GM12892 (cell line): ENCODE measurements at regions not wholly inside any gene's neighbourhood (a gene's known extent, or its start where the extent isn't known, plus 50 kb on each side); places are given as distances from the start of the nearest gene placed in this dataset.

ENCODE experiments used
- DNase-seq: peaks from one replicate; pipeline ENCODE4 v3.0.0; 2011; ENCODE audit not compliant: insufficient read length
- FAIRE-seq: peaks from 2 replicates; lab custom pipeline; 2011; peaks lifted over from hg19 to GRCh38; lab: Jason Lieb, UNC
- POLR2A ChIP-seq: IDR thresholded peaks from 2 replicates; pipeline ENCODE4 v1.6.1; 2011; ENCODE audit warnings: low read depth, low read length, control low read depth
- POLR2AphosphoS5 ChIP-seq: IDR thresholded peaks from 2 replicates; pipeline ENCODE4 v1.6.1; 2011; ENCODE audit warnings: low read depth, low read length, control low read depth
- TAF1 ChIP-seq: IDR thresholded peaks from 2 replicates; pipeline ENCODE4 v1.6.1; 2011; ENCODE audit warnings: low read depth, mild to moderate bottlenecking, control low read depth, low read length, borderline replicate concordance

DNA sequence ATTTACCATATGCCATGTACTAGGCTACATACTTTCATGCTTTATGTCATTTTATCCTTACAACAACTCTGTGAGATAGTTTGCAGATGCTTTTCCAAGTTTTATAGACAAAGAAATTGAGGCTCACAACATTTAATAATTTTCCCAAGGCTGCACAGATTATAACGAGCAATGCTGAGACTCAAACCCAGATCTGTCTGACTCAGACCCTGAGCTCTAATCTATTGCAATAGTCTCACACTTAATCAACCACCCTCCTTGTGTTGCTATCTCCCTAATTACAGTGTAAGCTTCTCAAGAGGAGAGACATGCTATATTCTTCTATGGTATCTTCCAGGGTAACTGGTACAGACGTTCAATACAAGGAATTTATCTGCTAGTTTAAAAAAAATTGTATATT lies 247.6 kb downstream of the WDR11 start:
- DNase-seq (no peak), FAIRE-seq (no peak)
- no peak for TF ChIP-seq TAF1
- TF ChIP-seq POLR2A = no peak
- no peak for TF ChIP-seq POLR2AphosphoS5

DNA sequence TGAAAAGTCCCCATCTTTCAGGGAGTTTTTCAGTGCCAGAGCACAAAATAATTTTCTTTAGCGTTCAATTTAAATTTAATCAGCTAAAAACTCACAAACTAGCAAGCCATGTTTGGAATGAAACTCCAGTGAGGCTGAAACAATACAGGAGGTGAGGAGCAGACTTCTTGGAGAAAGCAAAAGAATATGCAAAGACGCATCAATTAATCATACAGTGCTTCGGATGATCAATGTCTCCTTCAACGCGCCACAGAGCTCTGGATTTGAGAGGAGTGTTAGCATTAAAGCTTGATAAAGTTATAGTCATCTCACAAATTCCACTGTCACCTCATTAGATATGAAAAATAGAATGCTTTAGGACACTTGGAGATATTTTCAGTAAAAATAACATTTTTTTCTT lies 248.0 kb downstream of the WDR11 start:
- DNase-seq = no peak
- TF ChIP-seq POLR2AphosphoS5 = no peak
- no peak for FAIRE-seq

DNA sequence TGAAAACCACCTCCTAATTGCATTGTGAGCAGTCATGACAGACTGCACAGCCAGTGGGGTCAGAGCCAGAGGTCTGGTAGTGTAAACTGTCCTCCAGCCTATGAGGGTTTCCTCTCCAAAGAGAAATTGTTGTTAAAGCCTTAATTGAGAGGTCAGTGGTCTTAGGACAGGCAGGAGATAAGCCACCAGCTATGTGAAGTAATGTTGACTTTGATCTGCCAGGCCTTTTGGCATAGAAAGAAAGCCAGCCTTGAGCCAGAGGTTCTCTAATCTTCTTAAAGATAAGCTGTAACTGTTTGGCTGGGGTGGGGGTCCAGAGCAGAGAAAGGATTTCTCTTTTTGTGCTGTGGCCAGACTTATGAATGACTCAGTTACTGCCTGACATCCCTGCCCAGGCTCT lies 248.4 kb downstream of the WDR11 start:
- FAIRE-seq = no peak
- DNase-seq = no peak
- TF ChIP-seq TAF1 (no peak), POLR2AphosphoS5 (no peak), POLR2A (no peak)

DNA sequence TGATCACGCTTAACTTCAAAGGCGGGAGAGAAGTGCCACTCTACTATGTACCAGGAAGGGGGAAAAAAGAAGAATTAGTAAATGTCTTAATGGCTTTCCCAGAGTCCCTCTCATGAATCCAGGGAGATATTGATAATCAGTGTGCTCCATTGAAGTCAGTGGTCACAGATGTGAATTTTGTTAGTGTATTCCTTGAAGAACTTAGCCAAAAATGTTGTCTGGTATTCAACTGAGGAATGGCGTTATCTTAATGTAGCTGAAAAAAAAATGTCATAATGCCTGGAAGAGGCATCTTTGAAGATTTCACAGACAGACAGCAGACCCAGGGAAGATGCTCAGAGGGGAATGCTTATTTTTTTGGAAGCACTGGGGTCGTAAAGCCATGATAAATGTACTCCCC lies 250.4 kb downstream of the WDR11 start:
- TF ChIP-seq TAF1 (no peak), POLR2A (no peak), POLR2AphosphoS5 (no peak)
- DNase-seq (no peak), FAIRE-seq (no peak)

DNA sequence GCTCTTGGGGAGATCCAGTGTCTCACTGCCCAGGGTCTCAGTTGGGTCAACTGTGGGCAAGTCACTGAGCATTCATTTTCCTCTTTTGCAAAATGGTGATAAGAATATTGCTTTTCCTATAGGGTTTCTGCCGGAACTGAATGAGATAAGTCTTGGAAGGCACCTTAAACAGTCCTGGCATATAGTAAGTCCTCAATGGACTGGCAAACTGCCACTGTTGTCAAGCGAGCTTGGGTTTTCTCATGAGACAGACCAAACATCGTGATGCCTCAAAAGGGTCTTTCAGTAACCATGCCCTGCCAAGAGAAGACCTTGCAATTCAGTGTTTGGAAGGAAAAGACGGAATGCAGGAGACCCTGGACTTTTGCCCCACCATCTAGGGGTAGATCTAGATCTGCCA lies 251.5 kb downstream of the WDR11 start:
- no peak for DNase-seq
- no peak for TF ChIP-seq POLR2A
- no peak for TF ChIP-seq TAF1
- no peak for TF ChIP-seq POLR2AphosphoS5
- FAIRE-seq = no peak

DNA sequence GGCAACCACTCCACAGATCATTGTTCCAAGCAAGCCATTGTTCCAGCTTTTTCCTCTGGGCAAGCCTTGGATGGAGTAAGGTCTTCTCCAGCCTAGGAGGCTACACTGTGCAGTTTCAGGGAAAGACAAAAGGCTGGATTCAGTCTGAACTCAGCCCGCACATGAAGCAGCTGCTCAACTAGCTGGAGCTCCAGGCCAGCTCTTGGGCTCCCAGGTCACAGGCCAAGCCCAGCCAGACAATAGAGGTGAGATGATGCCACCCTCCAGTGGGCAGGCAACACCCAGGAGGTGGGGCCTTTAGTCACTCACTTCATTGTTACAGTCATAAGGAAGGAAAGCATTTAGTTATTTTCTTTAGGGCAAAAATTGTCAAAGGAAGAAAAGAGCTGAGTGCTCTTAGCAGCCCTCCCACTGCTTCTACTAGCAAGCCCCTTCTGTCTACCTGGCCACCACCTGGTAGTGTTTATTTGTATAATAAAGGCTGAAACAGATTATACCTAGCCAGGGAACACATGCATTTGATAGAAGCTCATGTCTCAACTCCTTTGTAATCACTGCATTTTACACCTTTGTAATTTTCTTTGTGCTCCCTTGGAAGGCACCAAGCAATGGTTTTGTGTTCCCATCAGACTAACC lies 253.4 kb downstream of the WDR11 start:
- FAIRE-seq (no peak), DNase-seq (no peak)
- TF ChIP-seq TAF1 = no peak
- TF ChIP-seq POLR2AphosphoS5 = no peak
- TF ChIP-seq POLR2A = no peak

DNA sequence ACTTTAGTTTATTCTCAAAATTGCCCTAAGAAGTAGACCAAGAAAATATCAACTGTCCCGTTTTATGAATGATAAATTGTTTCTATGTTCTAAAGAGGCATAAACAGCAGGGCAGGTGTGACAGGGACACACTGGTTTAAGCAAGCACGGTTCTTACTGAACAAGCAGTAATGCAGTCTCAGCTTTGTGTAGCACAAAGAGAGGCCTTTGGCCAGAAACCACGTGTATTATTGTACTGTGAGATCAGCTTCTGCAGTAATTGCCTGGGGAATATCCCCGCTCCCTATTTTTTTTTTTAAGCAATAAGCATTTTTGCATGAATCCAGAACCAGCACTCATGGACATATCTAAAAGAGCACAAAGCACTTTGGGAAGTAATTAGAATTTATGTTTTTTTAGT lies 255.4 kb downstream of the WDR11 start:
- no peak for DNase-seq
- no peak for FAIRE-seq
- TF ChIP-seq TAF1 (no peak), POLR2AphosphoS5 (no peak)

DNA sequence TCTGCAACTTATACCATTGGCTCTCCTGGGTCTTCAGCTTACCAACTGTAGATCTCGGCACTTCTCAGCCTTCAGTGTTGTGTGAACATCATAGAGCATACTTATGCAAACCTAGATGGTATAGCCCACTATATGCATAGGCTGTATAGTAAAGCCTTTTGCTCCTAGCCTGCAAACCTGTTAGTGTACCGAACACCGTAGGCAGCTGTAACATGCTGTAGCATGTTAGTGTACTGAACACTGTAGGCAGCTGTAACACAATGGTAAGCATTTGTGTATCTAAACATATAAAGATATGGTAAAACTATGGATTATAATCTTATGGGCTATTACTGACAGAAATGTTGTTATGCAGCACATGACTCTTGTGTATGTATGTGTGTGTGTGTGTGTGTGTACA lies 256.9 kb downstream of the WDR11 start:
- DNase-seq = no peak
- no peak for TF ChIP-seq TAF1
- TF ChIP-seq POLR2AphosphoS5 = no peak
- no peak for TF ChIP-seq POLR2A
- no peak for FAIRE-seq

DNA sequence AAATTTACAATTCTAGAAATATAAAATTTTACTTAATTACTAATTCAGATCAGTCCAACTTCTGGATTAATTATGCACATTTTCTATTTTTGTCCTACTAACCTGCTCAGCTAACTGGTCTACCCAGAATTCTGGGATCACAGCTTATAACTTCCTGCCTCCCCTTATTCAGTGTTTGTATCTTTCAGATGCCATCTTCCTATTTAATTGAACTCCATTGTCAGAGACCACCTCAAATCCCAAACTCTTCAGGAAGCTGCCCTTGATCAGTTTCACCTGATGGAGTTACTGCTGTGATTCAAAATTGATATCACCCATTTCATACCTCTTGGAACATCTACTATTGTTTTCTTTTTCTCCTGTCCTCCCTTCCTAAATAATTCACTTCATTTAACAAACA lies 259.2 kb downstream of the WDR11 start:
- TF ChIP-seq POLR2A (no peak), TAF1 (no peak), POLR2AphosphoS5 (no peak)
- no peak for FAIRE-seq
- no peak for DNase-seq

DNA sequence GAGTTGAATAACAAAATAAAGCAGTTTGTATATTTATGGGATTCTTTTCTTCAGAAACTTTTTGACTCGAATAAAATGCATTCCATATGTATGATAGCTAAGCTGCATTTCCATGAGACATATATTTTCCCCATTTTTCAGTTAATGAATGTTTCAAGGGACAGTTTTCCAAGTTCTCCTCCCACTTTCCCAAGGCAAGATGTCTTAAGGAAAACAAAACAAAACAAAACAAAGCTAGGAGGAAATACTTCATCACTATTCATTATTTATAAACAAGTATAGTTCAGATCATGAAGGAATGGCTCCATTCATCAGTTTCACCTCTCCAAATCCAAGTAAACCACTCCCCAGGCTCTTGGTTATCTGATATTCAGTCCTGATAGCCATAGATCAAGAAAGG lies 261.0 kb downstream of the WDR11 start:
- no peak for DNase-seq
- no peak for TF ChIP-seq TAF1
- TF ChIP-seq POLR2AphosphoS5 = no peak
- FAIRE-seq = no peak

DNA sequence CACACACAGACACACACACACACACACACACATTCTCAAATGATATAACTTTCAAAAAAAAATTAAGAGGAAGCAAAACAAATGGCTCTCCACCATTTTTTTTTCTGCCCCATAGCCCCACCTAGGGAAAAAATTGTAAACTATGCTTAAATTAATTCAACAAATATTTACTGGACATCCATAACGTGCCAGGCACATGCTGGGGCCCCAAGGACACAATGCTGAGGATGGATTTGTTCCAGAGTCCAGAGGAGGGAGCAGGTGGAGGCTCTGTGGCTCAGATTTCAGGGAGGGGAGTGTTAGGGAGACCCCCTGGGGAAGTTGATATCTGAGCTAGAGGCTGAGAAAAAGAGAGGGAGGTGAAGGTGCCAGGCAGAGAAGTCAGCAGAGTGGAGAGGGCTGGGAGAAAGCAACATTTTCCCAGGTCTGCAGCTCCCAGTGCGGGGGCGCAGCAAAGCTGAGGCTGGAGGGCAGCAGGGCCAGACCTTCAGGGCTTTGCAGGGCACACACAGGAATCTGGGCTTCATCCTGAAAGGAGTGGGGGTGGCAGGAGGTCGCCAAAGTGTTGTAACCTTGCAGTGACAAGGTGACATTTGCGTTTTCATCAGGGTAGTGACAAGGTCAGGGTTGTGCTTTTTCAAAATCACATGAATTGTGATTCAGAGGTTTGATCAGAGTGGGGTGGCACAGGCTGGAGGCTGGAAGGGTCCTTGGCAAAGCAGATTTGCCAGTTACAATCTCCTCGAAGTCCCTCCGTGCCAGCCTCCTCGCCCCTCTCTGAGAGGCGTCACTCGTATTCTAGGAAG lies 261.6 kb downstream of the WDR11 start:
- no peak for FAIRE-seq
- TF ChIP-seq TAF1 (no peak), POLR2A (no peak), POLR2AphosphoS5 (no peak)
- no peak for DNase-seq

DNA sequence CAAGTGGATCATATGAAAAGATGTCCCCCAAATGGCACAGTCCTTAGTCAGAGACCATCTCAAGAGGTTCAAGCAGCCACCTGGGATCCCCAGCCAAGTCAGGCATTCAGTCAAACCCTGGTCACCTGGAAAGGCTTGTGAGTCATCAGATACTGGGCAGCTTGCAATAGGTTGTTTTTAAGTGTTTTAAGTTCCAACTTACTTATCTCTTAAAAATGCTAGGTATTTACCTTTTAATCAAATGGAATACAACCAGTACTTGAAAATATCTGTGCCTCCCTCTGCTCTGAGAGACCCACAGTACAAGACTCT lies 262.2 kb downstream of the WDR11 start:
- no peak for TF ChIP-seq TAF1
- TF ChIP-seq POLR2AphosphoS5 = no peak
- no peak for TF ChIP-seq POLR2A
- DNase-seq (no peak), FAIRE-seq (no peak)

DNA sequence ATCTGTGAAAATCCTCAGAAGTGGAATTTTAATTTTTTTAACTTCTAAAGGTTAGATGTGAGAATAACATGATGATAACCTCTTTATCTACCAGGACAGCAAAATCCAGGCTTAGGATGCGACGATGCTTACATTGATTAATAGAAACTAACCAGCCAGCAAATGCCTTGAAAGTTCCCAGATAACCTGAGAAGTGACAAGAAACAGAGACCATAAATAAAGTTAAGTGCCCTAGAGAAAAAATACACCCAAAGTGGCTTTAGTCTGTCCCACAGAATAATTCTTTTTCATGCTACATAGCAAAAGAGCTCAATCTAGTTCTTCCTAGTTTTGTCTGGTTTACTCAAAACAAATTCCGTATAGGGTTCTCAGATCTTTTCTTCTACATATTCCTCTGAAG lies 262.7 kb downstream of the WDR11 start:
- FAIRE-seq (no peak), DNase-seq (no peak)
- TF ChIP-seq TAF1 (no peak), POLR2AphosphoS5 (no peak), POLR2A (no peak)

DNA sequence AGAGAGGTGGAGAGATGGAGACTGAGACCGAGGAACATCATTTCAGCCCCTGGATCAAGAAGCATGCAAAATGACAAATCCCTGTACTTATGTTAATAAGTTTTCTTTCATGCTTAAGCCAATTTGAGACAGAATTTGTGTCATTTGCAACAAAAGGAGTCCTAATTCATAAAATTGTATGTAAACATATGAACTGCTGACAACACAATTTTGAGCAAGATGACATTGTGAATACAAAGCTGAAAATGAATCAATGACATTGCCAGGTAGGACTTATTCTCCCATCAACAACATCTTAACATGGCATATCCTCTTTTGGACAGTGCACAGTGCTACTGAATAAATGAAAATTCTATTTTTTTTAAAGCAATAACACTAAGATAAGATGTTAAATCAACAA lies 264.0 kb downstream of the WDR11 start:
- FAIRE-seq (no peak), DNase-seq (no peak)
- TF ChIP-seq TAF1 (no peak), POLR2A (no peak), POLR2AphosphoS5 (no peak)
